IMR-90 (cell line): ENCODE measurements at regions not wholly inside any gene's neighbourhood (a gene's known extent, or its start where the extent isn't known, plus 50 kb on each side); places are given as distances from the start of the nearest gene placed in this dataset.
"Not testable (repeated sequence)": the region's sequence is repeated elsewhere in the genome, so short reads cannot be mapped to it uniquely, and the experiment has no call there.

Experiments used
- CEBPB ChIP-seq: IDR thresholded peaks from 2 replicates; pipeline ENCODE4 v1.6.1; 2012; ENCODE audit warnings: low read depth, low read length, improper control_type of control experiment
- CHD1 ChIP-seq: IDR thresholded peaks from 2 replicates; pipeline ENCODE4 v1.6.1; 2012; ENCODE audit warnings: low read depth, low read length, improper control_type of control experiment
- CTCF ChIP-seq: conservative IDR thresholded peaks from 2 replicates; pipeline ENCODE4 v1.5.1; 2012; ENCODE audit warnings: mild to moderate bottlenecking, low read depth, low read length, improper control_type of control experiment
- ELK1 ChIP-seq: fragments of 150-350 bp; IDR thresholded peaks from 2 replicates; pipeline ENCODE4 v1.6.1; 2016; ENCODE audit warnings: low read depth, mild to moderate bottlenecking, low read length, moderate library complexity, borderline replicate concordance
- MAFK ChIP-seq: IDR thresholded peaks from 2 replicates; pipeline ENCODE4 v1.6.1; 2012; ENCODE audit warnings: low read depth, low read length, improper control_type of control experiment
- MAZ ChIP-seq: IDR thresholded peaks from 2 replicates; pipeline ENCODE4 v1.6.1; 2012; ENCODE audit warnings: low read depth, mild to moderate bottlenecking, low read length, improper control_type of control experiment, moderate library complexity, borderline replicate concordance
- MXI1 ChIP-seq: IDR thresholded peaks from 2 replicates; pipeline ENCODE4 v1.6.1; 2012; ENCODE audit warnings: low read depth, mild to moderate bottlenecking, low read length, moderate library complexity, borderline replicate concordance
- NFE2L2 ChIP-seq: fragments of 150-350 bp; IDR thresholded peaks from 2 replicates; pipeline ENCODE4 v1.6.1; 2016; ENCODE audit warnings: low read depth, mild to moderate bottlenecking, low read length
- POLR2A ChIP-seq: IDR thresholded peaks from 2 replicates; pipeline ENCODE4 v1.6.1; 2012; ENCODE audit warnings: mild to moderate bottlenecking, low read depth, low read length
- RCOR1 ChIP-seq: IDR thresholded peaks from 2 replicates; pipeline ENCODE4 v1.6.1; 2012; ENCODE audit warnings: mild to moderate bottlenecking, low read length, improper control_type of control experiment; ENCODE audit not compliant: insufficient replicate concordance
- SMC3 ChIP-seq: fragments of 150-350 bp; IDR thresholded peaks from 2 replicates; pipeline ENCODE4 v1.6.1; 2016; ENCODE audit warnings: low read depth, mild to moderate bottlenecking, antibody characterized with exemption, low read length, moderate library complexity
- USF2 ChIP-seq: fragments of 150-350 bp; IDR thresholded peaks from 2 replicates; pipeline ENCODE4 v1.6.1; 2017; ENCODE audit warnings: mild to moderate bottlenecking, antibody characterized with exemption, low read length, low read depth

DNA sequence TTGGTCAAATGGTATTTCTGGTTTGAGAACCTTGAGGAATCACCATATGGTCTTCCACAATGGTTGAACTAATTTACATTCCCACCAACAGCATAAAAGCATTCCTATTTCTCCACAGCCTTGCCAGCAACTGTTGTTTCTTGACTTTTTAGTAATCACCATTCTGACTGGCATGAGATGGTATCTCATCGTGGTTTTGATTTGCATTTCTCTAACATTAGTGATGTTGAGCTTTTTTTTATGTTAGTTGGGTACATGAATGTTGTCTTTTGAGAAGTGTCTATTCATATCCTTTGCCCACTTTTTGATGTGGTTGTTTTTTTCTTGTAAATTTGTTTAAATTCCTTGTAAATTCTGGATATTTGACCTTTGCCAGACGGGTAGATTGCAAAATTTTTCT, 679.7 kb downstream of the METTL15 start:
- not testable (repeated sequence) for TF ChIP-seq RCOR1, CTCF, MXI1, POLR2A, SMC3, NFE2L2, USF2, CHD1, ELK1, MAFK, CEBPB, MAZ
